Common myeloid progenitor, CD34-positive (primary cell): ENCODE measurements at regions not wholly inside any gene's neighbourhood (a gene's known extent, or its start where the extent isn't known, plus 50 kb on each side); places are given as distances from the start of the nearest gene placed in this dataset.

ENCODE experiments used
- CTCF ChIA-PET: fragments of 350-600 bp; sonication (Branson Sonifier 250); formaldehyde crosslinking; loops from one replicate; lab custom pipeline; 2021; ENCODE audit warnings: antibody characterized with exemption; lab: Charles Lee
- POLR2A ChIA-PET: fragments of 350-600 bp; sonication (Branson Sonifier 250); formaldehyde crosslinking; loops from one replicate; lab custom pipeline; 2021; ENCODE audit warnings: antibody characterized with exemption; lab: Charles Lee
- DNase-seq, 3 donors: peaks; one replicate each; pipeline versions ENCODE4 v3.0.0 to v3.0.0-alpha.2; 2013
- H3K27ac ChIP-seq, 2 experiments: 1 replicate in 1 of 2; 2 replicates in 1 of 2; pipeline ENCODE4 v1.7.0; 2013; ENCODE audit warnings: inconsistent platforms in 2 of 2, low read length in 2 of 2, mild to moderate bottlenecking in 2 of 2, low read depth in 1 of 2, moderate library complexity in 1 of 2; ENCODE audit not compliant: severe bottlenecking in 2 of 2, insufficient read depth in 1 of 2, poor library complexity in 1 of 2
- H3K27me3 ChIP-seq, 5 experiments: replicated peaks in 2 of 5; 1 replicate in 3 of 5; 2 replicates in 2 of 5; pipeline versions ENCODE4 v1.6.1 to v1.7.0; 2013; ENCODE audit warnings: low read length in 4 of 5, mild to moderate bottlenecking in 2 of 5, moderate library complexity in 2 of 5, inconsistent platforms in 1 of 5; ENCODE audit not compliant: insufficient read depth in 5 of 5, control insufficient read depth in 4 of 5
- H3K36me3 ChIP-seq, 4 experiments: 1 replicate in 2 of 4; 2 replicates in 2 of 4; pipeline versions ENCODE4 v1.6.1 to v1.7.0; 2013; ENCODE audit warnings: low read length in 3 of 4, control low read depth in 1 of 4, mild to moderate bottlenecking in 1 of 4; ENCODE audit not compliant: control insufficient read depth in 4 of 4, insufficient read depth in 4 of 4
- H3K4me1 ChIP-seq, 4 experiments: 1 replicate in 3 of 4; 2 replicates in 1 of 4; pipeline versions ENCODE4 v1.6.1 to v1.7.1; 2013; ENCODE audit warnings: low read length in 3 of 4, mild to moderate bottlenecking in 3 of 4, control low read depth in 1 of 4, inconsistent platforms in 1 of 4, moderate library complexity in 1 of 4; ENCODE audit not compliant: control insufficient read depth in 4 of 4, insufficient read depth in 4 of 4; ENCODE audit errors: control extremely low read depth in 1 of 4
- H3K4me3 ChIP-seq, 7 experiments: 1 replicate in 4 of 7; 2 replicates in 3 of 7; pipeline versions ENCODE4 v1.5.1 to v1.7.0; 2013; ENCODE audit warnings: mild to moderate bottlenecking in 7 of 7, low read length in 6 of 7, moderate library complexity in 6 of 7, inconsistent platforms in 2 of 7, low read depth in 2 of 7, control low read depth in 1 of 7; ENCODE audit not compliant: insufficient read depth in 4 of 7, control insufficient read depth in 1 of 7; ENCODE audit errors: extremely low read depth in 1 of 7
- H3K9me3 ChIP-seq, 5 experiments: 1 replicate in 4 of 5; 2 replicates in 1 of 5; pipeline versions ENCODE4 v1.6.1 to v1.7.1; 2013; ENCODE audit warnings: low read length in 4 of 5, mild to moderate bottlenecking in 2 of 5, inconsistent platforms in 1 of 5, low read depth in 1 of 5, moderate library complexity in 1 of 5; ENCODE audit not compliant: control insufficient read depth in 4 of 5, insufficient read depth in 2 of 5; ENCODE audit errors: control extremely low read depth in 1 of 5
- WGBS: methylation state at CpG from one replicate; pipeline ENCODE4 v1.1.5; 2013; ENCODE audit not compliant: insufficient coverage; 5-methylcytosine and 5-hydroxymethylcytosine counted together

DNA sequence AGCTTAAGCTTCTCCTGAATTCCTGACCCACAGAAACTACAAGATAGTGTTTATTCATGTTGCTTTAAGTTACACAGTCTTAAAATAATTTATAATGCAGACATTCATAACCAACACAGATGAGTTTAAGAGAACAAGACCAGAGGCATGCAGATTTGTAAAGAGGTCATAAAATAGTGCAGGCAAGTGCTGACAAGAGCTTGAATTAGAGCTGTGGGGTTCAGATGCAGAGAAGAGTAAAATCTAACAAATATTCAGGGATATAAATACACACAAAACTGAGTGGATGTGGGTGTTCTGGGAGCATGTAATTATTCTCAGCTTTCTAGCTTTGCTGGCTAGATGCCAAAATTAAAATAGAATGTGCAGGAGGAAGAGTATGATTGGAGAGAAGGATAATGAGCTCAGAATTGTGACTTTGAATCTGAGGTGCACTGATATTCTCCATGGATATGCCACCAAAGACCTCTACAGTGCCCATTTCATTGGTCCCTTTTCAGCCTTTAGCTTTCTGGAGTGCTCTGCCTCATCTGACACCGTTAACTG is 291.9 kb upstream of the SGK1 start:
- ChIA-PET POLR2A (no interaction called here), CTCF (interaction anchor here (1.0 to 1.4 kb wide), 3 partner anchors 9 to 303 kb away, joined by 3 read pairs; no protein-coding TSS in a partner anchor)
- peaks cover 0 to 4% (median 0%) of the 10 kb centered on the region in 5 experiments for H3K9me3 ChIP-seq
- no peak for DNase-seq
- H3K4me1 ChIP-seq = no peaks in the 10 kb centered on the region
- H3K4me3 ChIP-seq = no peak overlapping the region
- no peak overlapping the region for H3K27ac ChIP-seq
- H3K27me3 ChIP-seq = no peaks in the 10 kb centered on the region
- WGBS = 100% methylated on average over 1 of the region's 1 CpG
- no peaks in the 10 kb centered on the region for H3K36me3 ChIP-seq

GRCh38 chr6:134607411-134607810 is 289.5 kb upstream of the SGK1 start:
- DNase-seq = no peak
- no peaks in the 10 kb centered on the region for H3K36me3 ChIP-seq
- CTCF ChIA-PET = interaction anchor here (1.3 kb wide), 1 partner anchor 14 kb away, joined by 3 read pairs; no protein-coding TSS in a partner anchor
- H3K9me3 ChIP-seq = peaks cover 0 to 2% (median 0%) of the 10 kb centered on the region in 5 experiments
- POLR2A ChIA-PET = no interaction called here
- WGBS = 100% methylated on average over 1 of the region's 1 CpG
- H3K27ac ChIP-seq = no peak overlapping the region
- no peaks in the 10 kb centered on the region for H3K27me3 ChIP-seq
- no peak overlapping the region for H3K4me3 ChIP-seq
- H3K4me1 ChIP-seq = no peaks in the 10 kb centered on the region

- DNase-seq = no peak
- CTCF ChIA-PET = interaction anchor here (1.2 kb wide), 1 partner anchor 161 kb away, joined by 3 read pairs; no protein-coding TSS in a partner anchor
Measured at GRCh38 chr6:134605034-134605433, 287.1 kb upstream of the SGK1 start.

GRCh38 chr6:134604014-134604676 is 286.2 kb upstream of the SGK1 start:
- H3K36me3 ChIP-seq = no peaks in the 10 kb centered on the region
- no peak overlapping the region for H3K4me3 ChIP-seq
- POLR2A ChIA-PET = no interaction called here
- CTCF ChIA-PET = no interaction called here
- 90% methylated on average over 17 of the region's 20 CpGs for WGBS
- H3K9me3 ChIP-seq = peaks cover 4 to 19% (median 8%) of the 10 kb centered on the region in 5 experiments
- no peak overlapping the region for H3K27ac ChIP-seq
- no peaks in the 10 kb centered on the region for H3K27me3 ChIP-seq
- no peaks in the 10 kb centered on the region for H3K4me1 ChIP-seq
- DNase-seq = no peak

More at GRCh38 chr6:134605034-134605433, 287.1 kb upstream of the SGK1 start:
- WGBS = 95% methylated on average over 10 of the region's 10 CpGs
- Histone ChIP-seq H3K4me1 (no peaks in the 10 kb centered on the region), H3K9me3 (peaks cover 4 to 18% (median 8%) of the 10 kb centered on the region in 5 experiments), H3K27me3 (no peaks in the 10 kb centered on the region), H3K27ac (no peak overlapping the region), H3K36me3 (no peaks in the 10 kb centered on the region), H3K4me3 (no peak overlapping the region)
- POLR2A ChIA-PET = no interaction called here

DNA sequence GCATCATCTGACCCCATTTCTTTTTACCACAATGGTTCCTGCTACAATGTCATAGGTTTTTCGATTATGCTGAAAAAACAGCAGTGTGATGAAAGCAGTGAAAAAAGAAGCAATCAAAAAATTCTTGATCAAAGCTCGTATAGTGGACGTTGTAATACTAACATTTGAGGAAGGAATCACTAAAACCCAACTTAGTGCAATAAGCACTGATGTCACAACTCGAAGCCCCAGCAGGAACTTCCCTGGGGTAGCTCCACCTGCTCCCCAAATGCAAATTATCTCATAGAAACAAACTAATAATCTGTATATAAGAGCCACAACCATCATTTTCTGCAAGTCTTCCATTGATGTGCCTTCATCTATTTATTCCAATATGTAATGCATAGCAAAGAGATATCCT is 285.6 kb upstream of the SGK1 start:
- ChIA-PET POLR2A (no interaction called here), CTCF (no interaction called here)
- Histone ChIP-seq H3K4me3 (no peak overlapping the region), H3K27ac (no peak overlapping the region), H3K36me3 (no peaks in the 10 kb centered on the region), H3K4me1 (no peaks in the 10 kb centered on the region), H3K9me3 (peaks cover 4 to 19% (median 8%) of the 10 kb centered on the region in 5 experiments), H3K27me3 (no peaks in the 10 kb centered on the region)
- 88% methylated on average over 3 of the region's 4 CpGs for WGBS
- no peak for DNase-seq

GRCh38 chr6:134602123-134602522 is 284.2 kb upstream of the SGK1 start:
- ChIA-PET POLR2A (no interaction called here), CTCF (no interaction called here)
- no CpG with 5 or more reads among the region's 1 CpG for WGBS

DNA sequence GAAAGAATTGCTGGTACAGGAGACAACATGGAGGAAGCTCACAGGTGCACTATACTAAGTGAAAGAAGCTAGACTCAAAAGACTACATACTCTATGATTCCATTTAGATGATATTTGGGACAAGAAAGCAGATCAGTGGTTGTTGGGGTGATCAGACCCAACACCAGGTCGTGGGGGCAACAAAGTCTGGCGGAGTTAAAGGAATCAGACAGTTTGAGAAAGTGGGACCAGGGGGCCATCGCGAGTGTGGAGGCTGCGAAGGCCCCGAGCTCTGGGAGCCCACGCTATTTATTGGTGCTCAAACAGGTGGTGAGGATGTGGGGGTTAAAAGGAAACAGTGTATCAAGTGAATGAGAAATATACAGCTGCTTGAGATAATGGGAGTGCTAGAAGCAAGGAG is 282.8 kb upstream of the SGK1 start:
- Histone ChIP-seq H3K9me3 (peaks cover 4 to 19% (median 8%) of the 10 kb centered on the region in 5 experiments), H3K36me3 (no peaks in the 10 kb centered on the region), H3K27ac (no peak overlapping the region), H3K27me3 (no peaks in the 10 kb centered on the region), H3K4me1 (no peaks in the 10 kb centered on the region), H3K4me3 (no peak overlapping the region)
- CTCF ChIA-PET = interaction anchor here (1.3 to 1.7 kb wide), 2 partner anchors 9 to 11 kb away, joined by 3 to 5 read pairs; no protein-coding TSS in a partner anchor
- no peak for DNase-seq
- POLR2A ChIA-PET = no interaction called here
- 91% methylated on average over 7 of the region's 7 CpGs for WGBS

More at GRCh38 chr6:134602123-134602522, 284.2 kb upstream of the SGK1 start:
- H3K27me3 ChIP-seq = no peaks in the 10 kb centered on the region
- no peaks in the 10 kb centered on the region for H3K36me3 ChIP-seq
- no peak overlapping the region for H3K4me3 ChIP-seq
- no peak for DNase-seq
- no peak overlapping the region for H3K27ac ChIP-seq
- H3K9me3 ChIP-seq = peaks cover 4 to 19% (median 8%) of the 10 kb centered on the region in 5 experiments
- H3K4me1 ChIP-seq = no peaks in the 10 kb centered on the region
